Left colon (tissue), 2 donors: ENCODE measurements at regions not wholly inside any gene's neighbourhood (a gene's known extent, or its start where the extent isn't known, plus 50 kb on each side); places are given as distances from the start of the nearest gene placed in this dataset.
A peak's percentile ranks its signal among the peaks of the same experiment; 100 is the strongest.

Source experiments
- ATAC-seq: fragments of 200-7000 bp; cut with Tn5 transposase; one replicate; pipeline ENCODE4 v1.9.1; 2020; ENCODE audit warnings: mild to moderate bottlenecking, moderate library complexity
- DNase-seq, 2 donors: peaks; one replicate each; pipeline ENCODE4 v3.0.0-alpha.2; 2020
- intact Hi-C, 2 donors: fragments of 100-400 bp; cut with DNase I in 1 of 2; cut with micrococcal nuclease in 1 of 2; formaldehyde crosslinking; loops; one replicate each; pipeline versions ENCODE4 v1.11.2 to v1.14.0; 2022; cut with DNase I, micrococcal nuclease
- donor health status: DM: no; HTN: no; CAD: no.
- donor health status: DM: yes; HTN: yes; CAD: no.

- ATAC-seq (no peak), DNase-seq (no peak)
- intact Hi-C loops: no loop called here
Measured at GRCh38 chr22:48043581-48043980, 1281.1 kb downstream of the TBC1D22A start.

- intact Hi-C loops: no loop called here
- DNase-seq: no peak
- ATAC-seq: no peak
Measured at GRCh38 chr22:48042621-48043395, 1280.4 kb downstream of the TBC1D22A start.

DNA sequence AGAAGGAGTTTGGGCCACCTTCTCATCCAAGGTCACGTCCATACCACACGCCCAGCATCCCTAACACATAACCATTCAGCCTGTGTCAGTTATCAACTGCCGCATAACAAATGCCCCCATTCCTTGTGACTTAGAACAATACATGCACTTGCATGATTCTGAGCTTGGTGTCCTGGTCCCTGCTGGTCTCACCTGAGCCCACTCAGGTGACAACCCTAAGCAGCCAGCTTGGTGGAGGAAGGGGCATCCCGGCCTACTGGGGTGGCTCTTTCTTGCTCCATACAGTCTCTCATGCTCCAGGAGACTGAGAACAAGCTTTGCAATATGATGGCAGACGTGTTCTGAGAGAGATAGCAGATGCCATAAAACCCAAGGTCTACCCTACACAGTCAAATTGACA, 1276.9 kb downstream of the TBC1D22A start:
- ATAC-seq (no peak), DNase-seq (no peak)

DNA sequence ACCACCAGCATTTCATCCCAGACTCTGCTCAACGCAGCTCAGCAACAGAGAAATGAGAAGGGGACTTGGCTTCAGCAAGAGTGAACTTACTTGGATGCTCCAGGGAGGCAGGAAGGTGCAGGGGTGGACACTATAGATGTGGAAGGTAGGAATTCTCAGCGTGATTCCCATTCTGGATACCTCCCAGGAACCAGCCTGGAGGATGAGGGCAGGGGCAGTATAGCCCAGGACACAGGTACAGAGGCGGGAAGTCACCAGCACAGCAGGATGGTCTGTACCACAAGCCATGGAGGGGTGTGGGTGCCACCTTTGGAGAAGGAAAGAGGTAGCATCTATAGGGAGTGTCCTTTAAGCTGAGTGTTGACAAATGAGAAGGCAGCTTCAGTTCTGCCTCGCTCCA, 1275.2 kb downstream of the TBC1D22A start:
- DNase-seq: no peak
- intact Hi-C loops: no loop called here
- no peak for ATAC-seq

More for the DNA sequence above, 1276.9 kb downstream of the TBC1D22A start:
- intact Hi-C loops: no loop called here

DNA sequence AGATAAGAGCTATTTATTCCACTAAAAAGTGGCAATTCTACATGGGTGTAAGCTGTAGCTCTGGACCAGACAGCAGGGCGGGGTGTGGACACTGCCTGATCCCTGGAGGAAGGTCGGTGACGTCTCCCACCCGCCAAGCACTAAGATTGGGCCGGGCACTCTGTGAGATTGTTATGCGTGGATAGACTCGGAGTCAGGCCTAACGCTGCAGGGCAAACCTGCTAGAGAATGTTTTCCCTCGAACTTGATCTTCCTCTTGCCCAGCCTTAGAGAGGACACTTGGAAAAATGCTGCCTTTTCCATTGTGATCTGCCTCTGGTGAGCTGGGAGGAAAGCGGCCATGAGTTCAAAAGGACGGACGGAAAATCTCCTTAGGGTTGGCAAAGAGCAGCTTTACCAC, 1273.4 kb downstream of the TBC1D22A start:
- intact Hi-C loops: no loop called here
- DNase-seq (no peak), ATAC-seq (no peak)

DNA sequence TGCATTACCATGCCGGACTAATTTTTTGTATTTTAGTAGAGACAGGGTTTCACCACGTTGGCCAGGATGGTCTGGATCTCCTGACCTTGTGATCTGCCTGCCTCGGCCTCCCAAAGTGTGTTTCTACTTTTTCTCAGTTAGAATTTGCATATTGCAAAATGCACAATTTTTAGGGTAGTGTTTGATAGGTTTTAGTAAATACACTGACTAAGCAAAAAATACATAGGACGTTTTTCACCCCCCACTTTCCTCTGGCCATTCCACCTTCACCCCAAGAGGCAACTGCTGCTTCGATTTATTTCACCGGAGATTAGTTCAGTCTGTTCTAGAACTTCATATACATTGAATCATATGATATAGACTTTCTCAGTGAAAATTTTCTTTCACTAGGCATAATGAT, 1269.1 kb downstream of the TBC1D22A start:
- intact Hi-C loops: loop anchor here in 1 of 2 donors (5.0 kb wide), 1 partner anchor 49 kb away; no protein-coding TSS in a partner anchor
- ATAC-seq (no peak), DNase-seq (no peak)

GRCh38 chr22:48025096-48025495, 1262.6 kb downstream of the TBC1D22A start:
- intact Hi-C loops: no loop called here
- ATAC-seq (no peak), DNase-seq (no peak)

- DNase-seq: no peak
- intact Hi-C loops: no loop called here
- no peak for ATAC-seq
Measured at GRCh38 chr22:48021991-48022401, 1259.5 kb downstream of the TBC1D22A start.

DNA sequence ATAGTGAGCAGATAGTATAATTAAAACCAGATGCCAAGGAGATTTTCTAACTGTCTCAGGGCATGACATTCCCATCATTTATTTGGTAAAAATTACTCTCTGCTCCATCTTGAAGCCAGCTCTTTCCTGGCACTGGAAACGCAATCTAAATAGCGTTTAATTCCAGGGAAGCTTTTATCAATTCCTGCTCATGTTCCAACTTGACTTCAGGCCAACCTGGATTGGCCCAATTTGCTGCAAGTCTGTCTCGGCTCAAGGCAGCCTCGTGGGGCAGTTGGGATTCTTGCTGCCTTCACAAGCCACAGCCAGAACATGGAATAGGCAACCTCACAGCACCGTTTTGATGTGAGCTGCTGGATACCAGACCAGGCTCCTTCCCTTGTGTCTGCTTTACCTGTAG, 1255.9 kb downstream of the TBC1D22A start:
- DNase-seq (no peak), ATAC-seq (no peak)
- intact Hi-C loops: no loop called here

- DNase-seq: no peak
- intact Hi-C loops: no loop called here
- no peak for ATAC-seq
Measured at GRCh38 chr22:48015701-48016100, 1253.3 kb downstream of the TBC1D22A start.

DNA sequence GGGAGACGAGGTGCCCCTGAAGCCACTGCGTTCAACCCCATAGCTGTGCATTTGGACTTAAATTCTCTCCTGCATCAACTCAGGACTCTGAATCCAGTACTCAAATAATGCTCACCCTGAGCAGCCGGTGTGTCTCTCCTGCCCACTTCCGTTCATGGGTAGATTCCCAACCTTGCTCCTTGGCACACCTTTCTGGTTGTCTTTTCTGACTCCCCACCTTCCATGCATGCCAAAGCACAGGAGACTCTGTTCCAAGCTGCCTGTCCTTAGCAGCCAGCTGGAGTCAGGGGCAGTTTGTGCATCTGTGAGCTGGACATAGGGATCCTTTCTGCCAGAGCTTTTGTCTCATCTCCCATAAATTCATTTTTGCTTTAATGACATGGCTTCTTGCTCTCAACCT, 1242.5 kb downstream of the TBC1D22A start:
- DNase-seq (no peak), ATAC-seq (no peak)
- intact Hi-C loops: no loop called here

DNA sequence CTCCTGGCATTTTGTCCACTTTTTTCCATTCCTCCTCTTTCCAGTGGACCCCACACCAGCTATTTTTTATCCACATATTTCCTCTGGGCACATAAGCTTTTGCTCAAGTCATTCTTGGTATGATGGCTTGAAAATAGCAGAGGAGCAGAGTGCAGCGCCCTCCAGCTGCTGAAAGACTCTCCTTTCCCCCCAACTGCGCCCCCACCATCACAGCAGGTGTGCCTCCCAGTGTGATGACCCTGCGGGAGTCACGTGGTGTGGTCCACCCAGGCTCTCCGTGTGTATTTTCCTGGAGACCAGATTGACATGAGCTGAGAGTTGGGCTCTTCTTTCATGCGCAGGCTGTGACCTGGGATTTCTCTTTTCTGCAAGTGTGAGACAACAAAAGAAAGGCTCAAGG, 1241.6 kb downstream of the TBC1D22A start:
- ATAC-seq (no peak), DNase-seq (no peak)
- intact Hi-C loops: no loop called here

GRCh38 chr22:48001101-48001500, 1238.7 kb downstream of the TBC1D22A start:
- no peak for DNase-seq
- ATAC-seq: no peak
- intact Hi-C loops: no loop called here

- intact Hi-C loops: no loop called here
- no peak for ATAC-seq
- no peak for DNase-seq
Measured at GRCh38 chr22:47997612-47998011, 1235.2 kb downstream of the TBC1D22A start.

GRCh38 chr22:47997052-47997590, 1234.7 kb downstream of the TBC1D22A start:
- ATAC-seq (no peak), DNase-seq (no peak)
- intact Hi-C loops: no loop called here

GRCh38 chr22:47996446-47996857, 1234.0 kb downstream of the TBC1D22A start:
- peak; percentile 16 to 51 for DNase-seq
- intact Hi-C loops: no loop called here
- peak; percentile 17 for ATAC-seq

GRCh38 chr22:47995718-47996117, 1233.3 kb downstream of the TBC1D22A start:
- intact Hi-C loops: no loop called here
- DNase-seq (no peak), ATAC-seq (no peak)

DNA sequence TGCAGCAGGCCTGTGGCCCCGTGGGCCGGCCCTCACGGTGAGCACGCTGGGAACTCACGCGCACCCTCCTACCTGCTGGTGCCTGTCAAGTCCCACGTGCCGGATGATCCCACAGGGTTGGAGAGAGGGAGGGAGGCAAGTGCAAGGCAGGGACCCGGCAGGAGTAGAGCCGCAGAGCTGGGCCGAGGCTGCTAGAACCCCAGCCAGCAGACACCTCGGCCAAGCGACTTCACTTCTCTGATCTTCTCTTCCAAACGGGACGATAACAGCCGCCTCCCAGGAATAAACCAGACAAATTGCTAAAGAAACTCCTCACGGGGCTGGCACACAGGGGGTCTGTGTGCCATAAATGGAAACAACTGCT, 1232.8 kb downstream of the TBC1D22A start:
- DNase-seq: no peak

GRCh38 chr22:47994601-47995263, 1232.3 kb downstream of the TBC1D22A start:
- intact Hi-C loops: no loop called here
- no peak for ATAC-seq
- no peak for DNase-seq

More for the DNA sequence above, 1232.8 kb downstream of the TBC1D22A start:
- ATAC-seq: no peak
- intact Hi-C loops: no loop called here

DNA sequence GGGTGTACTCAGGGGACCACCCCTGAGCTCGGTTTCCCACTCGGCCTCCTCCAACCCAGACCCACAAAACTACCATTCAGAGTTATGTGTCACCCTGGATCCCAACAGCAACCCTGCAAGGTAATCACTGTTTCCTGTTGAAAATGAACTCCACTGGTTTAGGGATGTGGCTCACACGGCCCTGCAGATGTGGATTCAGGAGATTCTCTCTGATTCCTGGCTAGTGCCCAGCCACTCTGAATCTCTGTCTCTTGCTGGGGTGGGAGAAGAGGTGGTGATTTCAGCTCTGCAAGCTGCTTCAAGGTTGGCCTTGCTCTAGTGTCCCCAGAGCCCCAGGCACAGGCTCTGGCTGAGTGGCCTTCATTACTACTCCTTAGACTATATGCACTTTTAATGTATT, 1231.6 kb downstream of the TBC1D22A start:
- intact Hi-C loops: no loop called here
- no peak for ATAC-seq
- DNase-seq: no peak
